Sigmoid colon (tissue), 4 donors: ENCODE measurements at regions not wholly inside any gene's neighbourhood (a gene's known extent, or its start where the extent isn't known, plus 50 kb on each side); places are given as distances from the start of the nearest gene placed in this dataset.

Experiments used
- EP300 ChIP-seq, 4 donors: sonication (generic); formaldehyde crosslinking; IDR thresholded peaks; one replicate each; pipeline ENCODE4 v1.6.1; 2017; ENCODE audit warnings: antibody characterized with exemption in 4 of 4
- TF ChIP-seq, protein P1 (sequence below), 4 experiments: fragments of 450-650 bp in 3 of 4; fragments of 200-600 bp in 1 of 4; IDR thresholded peaks; one replicate each; pipeline ENCODE4 v1.5.1; 2016 to 2019; ENCODE audit warnings: antibody characterized with exemption in 4 of 4, mild to moderate bottlenecking in 3 of 4, moderate library complexity in 2 of 4

DNA sequence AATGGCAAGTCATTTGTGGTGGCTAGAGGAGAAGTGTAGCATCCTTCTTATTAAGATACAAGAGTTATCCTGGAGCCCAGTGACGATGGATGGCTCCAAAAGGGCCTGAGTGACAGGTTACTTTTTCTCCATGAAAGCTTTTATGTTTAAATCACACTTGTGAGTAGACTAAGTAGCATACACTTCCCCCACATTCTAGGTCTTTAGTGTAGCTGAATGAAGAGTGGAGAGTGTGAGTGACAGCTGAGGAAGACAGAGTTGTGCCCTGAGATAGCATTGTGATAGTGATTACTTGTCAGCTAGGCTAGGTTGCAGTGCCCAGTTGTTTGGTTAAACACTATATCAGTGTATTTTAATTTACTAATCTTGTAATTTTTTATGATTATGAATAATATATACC, 337.8 kb downstream of the TENT4A start:
- no peak for TF ChIP-seq EP300 (IDR thresholded peaks at IDR 0.05)
- TF ChIP-seq, protein P1, sequence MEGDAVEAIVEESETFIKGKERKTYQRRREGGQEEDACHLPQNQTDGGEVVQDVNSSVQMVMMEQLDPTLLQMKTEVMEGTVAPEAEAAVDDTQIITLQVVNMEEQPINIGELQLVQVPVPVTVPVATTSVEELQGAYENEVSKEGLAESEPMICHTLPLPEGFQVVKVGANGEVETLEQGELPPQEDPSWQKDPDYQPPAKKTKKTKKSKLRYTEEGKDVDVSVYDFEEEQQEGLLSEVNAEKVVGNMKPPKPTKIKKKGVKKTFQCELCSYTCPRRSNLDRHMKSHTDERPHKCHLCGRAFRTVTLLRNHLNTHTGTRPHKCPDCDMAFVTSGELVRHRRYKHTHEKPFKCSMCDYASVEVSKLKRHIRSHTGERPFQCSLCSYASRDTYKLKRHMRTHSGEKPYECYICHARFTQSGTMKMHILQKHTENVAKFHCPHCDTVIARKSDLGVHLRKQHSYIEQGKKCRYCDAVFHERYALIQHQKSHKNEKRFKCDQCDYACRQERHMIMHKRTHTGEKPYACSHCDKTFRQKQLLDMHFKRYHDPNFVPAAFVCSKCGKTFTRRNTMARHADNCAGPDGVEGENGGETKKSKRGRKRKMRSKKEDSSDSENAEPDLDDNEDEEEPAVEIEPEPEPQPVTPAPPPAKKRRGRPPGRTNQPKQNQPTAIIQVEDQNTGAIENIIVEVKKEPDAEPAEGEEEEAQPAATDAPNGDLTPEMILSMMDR (IDR thresholded peaks at IDR 0.05): no peak
